GM03348 (cell line): ENCODE measurements at regions not wholly inside any gene's neighbourhood (a gene's known extent, or its start where the extent isn't known, plus 50 kb on each side); places are given as distances from the start of the nearest gene placed in this dataset.

Experiments
- DNase-seq: peaks from one replicate; pipeline ENCODE4 v3.0.0; 2012; ENCODE audit warnings: low spot score

DNA sequence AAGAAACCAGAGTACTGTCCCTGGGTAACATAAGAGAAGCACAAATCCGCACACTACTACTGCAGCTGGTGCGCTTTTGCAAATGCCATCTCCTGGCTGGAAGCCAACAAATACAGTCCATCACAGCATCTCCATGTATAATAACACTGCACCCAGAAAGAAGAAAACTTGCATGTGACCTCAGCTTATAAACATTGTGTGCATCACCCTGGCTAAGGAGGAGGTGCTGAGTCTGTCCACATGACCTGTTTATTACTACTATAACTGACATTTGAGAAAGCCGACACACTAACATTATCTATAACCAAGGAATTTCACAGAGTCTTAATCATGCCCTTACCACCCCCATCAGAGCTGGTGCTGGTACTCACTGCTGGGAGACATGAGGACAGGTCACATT lies 516.8 kb downstream of the CFAP47 start:
- DNase-seq, result no peak

DNA sequence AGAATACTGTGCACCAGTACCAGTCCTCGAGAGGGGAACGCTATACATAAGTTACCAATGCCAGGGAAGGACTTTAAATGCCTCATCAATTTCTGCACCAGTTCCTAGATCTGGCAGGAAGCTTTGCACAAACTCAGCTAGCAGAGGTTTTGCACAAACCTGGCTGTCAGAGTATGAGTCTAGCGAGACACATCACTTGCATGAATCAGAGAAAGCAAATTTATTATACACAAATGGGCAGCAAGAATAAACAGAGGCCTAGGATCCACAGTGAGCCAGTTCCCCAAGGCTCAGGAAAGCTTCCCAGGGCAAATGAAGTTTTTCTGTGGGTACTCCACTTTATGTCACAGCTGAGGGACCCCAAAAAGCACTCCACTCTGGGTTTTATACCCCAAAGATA lies 523.5 kb downstream of the CFAP47 start:
- no peak for DNase-seq

DNA sequence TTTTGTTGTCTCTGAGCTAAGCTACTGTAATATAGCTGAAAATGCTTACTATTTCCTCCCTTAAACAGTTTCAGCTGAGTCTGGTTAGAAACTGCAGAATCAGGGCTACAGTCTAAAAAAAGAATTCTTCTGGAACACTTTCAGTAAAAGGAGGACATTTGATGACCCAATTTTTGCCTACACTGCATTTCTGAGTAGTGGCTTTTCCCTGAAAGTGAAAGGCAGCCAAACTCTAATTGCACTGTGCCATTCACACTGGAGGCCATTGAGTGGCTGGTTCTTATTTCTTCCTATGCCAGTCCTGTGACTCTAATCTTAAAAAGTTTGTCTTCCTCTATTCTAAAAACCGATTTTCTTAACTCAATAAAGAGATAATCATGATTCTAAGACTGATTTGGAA lies 526.0 kb downstream of the CFAP47 start:
- DNase-seq, result no peak

DNA sequence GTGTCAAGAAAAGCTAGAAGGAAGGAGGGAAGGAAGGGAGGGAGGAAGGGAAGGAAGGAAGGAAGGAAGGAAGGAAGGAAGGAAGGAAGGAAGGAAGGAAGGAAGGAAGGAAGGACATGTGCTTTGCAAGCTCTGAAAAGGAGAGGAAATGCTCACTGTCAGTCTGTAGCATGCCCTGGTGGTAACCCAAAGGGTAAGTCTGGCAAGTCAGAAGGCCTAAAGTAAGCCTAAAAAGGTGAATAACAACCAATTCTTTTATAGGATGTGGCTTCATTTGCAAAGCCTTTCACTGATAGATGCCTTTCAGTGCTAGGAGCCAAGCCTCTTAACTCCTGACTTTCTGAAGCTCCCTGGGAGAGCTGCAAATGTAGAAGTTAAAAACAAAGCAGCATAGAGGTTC lies 542.6 kb downstream of the CFAP47 start:
- DNase-seq, result no peak

DNA sequence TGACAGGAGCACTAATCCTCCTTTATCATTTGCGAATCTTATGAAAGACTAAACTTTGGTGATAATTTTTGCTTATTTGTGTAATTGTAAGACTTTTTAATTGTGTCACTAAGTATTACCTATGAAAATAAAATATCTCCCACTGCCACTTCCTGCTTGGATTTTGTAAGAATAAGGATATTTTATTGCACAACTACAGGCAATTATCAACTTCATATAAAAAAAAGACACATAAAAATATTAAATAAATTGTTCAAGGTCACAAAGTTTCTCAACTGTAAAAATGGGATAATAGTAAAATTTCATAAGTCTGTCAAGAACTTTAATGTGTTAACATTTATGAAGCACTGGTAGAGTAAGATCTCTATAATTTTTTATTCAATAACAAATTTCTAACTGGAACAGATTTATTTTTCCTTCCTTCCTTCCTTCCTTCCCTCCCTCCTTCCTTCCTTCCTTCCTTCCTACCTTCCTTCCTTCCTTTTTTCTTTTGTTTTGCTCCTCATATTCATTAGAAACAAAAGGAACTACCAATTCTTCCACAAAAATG lies 527.6 kb upstream of the FAM47C start:
- no peak for DNase-seq

DNA sequence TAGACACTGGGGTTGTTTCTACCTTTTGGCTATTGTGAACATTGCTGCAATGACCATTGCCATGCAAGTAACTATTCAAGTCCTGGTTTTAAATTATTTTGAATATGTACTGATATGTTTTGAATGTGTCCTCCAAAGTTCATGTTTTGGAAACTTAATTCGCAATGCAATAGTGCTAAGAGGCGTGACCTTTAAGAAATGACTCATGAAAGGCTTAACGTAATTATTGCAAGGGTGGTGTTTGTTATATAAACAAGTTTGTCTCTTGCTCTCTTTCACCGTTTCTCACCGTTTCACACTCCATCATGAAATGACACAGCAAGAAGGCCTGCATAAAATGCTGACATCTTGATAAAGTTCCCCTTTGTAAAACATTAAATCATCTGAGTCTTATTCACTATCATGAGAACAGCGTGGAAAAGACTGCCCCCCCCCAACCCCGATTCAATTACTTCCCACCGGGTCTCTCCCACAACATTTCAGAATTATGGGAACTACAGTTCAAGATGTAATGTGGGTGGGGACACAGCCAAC lies 506.9 kb upstream of the FAM47C start:
- DNase-seq, result no peak

DNA sequence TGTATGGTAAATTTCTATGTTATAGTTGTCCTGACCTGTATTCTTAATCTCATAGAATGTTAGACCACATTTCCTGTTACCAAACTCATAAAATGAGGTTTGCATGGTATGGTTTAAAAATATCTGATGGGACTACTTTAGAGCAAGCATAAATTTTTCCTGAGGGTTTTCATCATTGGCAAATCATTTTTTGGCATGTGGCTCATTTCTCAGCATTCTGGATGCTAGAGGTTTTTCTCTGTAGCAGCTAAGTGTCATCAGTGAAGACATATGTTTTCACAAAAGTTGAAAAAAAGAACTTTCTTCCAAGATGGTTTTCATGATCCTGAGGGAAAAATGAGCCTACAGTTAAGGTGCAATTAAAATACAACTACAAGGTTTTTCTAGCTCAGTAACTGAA lies 503.5 kb upstream of the FAM47C start:
- DNase-seq, result no peak

DNA sequence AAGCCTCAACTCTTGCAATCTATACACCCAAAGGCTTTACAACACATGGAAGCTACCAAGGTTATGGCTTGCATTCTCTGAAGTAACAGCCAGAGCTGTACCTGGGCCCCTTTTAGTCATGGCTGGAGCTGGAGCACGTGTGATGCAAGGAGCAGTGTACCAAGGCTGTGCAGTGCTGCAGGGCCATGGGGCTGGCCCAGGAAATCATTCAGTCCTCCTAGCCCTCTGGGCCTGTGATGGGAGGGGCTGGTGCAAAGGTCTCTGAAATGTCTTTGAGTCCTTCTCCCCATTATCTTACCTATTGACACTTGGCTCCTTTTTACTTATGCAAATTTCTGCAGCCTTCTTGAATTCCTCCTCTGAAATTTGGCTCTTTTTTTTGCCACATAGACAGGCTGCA lies 500.1 kb upstream of the FAM47C start:
- DNase-seq, result no peak

DNA sequence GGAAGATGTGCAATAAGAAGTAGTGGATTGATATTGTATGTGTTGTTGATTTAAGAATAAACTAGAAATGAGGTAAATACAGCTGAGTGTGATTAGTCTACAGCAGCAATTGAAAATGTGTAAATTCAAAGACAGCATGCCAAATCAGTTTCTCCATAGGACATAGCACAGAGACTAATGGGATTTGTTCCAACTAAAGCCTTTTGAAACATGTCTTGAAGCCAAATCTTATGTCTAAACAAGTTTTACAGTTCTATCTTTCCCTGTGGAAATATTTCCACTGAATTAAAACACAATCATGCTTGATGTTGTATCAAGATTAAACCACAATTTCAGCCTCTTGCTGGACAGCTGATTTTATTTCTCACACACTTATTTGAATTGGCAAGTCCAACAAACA lies 497.4 kb upstream of the FAM47C start:
- DNase-seq, result no peak

DNA sequence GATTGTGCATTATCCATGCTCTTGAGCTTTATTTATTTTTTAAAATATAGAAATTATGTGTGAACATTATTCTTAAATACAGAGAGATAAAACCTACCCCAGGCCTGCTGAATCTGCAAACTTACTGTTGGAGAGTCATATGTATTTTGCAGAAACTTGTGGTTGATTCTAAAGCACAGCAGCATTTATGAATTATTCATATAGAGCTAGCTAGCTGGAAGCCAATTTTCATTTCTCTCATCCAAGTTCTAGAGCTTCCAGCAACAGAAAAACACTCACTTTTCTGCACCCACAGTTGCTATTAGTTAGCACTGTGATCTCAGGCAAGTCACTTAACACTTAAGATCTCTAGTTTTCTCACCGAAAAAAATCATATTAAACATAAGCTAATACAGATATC lies 479.5 kb upstream of the FAM47C start:
- DNase-seq, result no peak

DNA sequence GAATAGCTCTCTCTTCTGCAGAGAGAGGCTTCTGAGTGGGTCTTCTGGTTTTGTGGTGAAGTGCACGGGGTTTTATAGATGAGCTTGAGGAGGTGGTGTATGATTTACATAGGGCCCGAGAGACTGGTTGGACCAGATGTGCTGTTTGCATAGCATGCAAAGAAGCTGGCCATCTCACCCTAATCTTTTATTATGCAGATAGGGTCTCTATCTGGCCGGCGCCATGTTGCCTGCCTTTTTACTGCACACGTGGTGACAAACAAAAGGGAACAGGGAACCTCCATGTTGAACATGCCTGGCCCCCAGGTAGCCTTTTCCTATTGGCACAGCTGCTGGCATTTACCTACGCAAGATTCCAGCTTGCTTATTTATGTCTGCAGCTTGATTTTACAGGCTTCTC lies 473.3 kb upstream of the FAM47C start:
- DNase-seq, result no peak

DNA sequence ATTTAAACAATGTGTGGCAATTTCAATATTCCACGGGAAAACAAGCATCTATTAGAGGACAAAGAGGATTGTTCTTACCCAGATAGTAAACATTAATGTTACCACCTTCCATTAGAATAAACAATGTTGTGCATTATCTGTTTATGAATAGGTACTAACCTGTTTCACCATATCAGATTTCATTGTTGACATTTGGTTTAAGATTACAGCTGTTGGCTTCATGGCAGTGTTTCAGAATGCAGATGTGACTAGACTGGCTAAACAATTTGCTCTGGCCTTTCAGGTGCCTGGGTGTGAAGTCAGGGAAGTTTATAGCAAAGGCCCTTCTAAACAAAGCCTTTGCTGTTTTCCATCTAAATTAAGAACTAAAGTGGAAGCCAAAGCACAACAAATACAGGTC lies 464.7 kb upstream of the FAM47C start:
- DNase-seq, result no peak

DNA sequence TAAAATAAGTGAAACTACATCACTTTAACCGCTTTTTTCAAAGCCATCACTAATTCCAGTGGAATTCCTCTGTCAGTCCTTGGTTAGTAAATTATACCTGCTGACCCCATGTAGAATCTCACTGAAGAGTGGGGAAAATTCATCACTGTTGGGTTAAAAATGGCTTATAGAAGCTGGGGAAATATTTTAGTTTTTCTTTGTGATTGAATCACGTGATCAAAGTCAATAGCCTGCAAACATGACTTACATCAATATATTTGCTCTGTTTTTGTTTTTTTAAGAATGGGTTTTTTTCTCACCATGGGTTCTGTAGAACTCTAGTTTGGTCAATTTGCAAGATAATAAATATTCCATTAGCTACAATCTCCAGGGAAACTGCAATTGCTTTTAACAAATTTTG lies 445.2 kb upstream of the FAM47C start:
- no peak for DNase-seq

DNA sequence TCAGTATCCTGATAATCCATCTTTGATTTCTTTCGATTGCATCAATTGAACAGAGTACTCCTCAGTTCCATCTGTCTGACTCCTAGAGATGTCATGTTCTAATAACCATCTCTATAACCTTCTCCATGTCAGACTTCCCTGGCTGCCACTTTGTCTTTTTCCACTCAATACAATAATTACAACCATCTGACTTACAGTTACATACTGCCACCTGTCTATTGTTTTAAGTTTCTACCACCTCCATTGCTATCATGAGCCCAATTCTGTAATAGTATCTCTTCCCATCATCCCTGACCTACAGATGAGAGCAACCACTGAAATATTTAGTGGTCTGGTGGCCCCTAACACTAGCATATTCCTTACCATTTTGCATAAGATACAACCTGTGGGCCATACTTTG lies 439.2 kb upstream of the FAM47C start:
- DNase-seq, result no peak

DNA sequence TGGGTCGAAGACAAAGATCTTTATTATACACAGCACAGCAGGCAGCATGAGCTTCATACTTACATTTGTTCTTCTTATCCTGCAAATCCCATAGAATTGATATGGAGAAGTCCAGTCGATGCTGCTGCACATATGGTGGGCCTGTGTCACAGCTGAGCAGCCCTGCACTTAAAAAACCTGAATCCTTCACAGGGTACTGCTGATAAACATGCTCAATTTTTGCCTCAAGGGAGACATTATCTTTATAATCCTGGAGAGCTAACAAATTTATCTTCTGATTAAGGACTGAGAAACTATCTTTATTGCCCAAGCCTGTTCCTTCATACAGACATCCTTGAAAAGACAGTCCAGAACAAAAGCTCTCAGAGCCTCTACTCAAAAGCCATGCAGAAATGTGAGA lies 434.4 kb upstream of the FAM47C start:
- DNase-seq, result no peak

DNA sequence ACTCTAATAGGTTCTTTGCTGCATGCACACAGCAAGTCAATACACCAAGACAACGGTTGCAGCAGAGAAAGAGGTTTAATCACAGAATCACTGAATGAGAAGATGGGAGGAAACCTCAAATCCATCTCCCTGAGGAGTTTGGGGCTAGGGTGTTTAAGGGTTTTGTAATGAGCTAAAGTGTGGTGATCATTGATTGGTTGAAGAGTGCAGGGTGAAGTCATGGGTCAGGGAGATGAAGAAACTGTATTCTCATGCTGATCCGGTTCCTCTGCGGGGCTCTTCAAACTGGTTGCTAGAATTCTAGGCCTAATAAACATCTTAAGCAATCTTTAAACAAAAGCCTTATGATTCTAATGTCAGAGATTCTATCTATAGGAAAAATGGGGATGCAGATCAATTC lies 432.5 kb upstream of the FAM47C start:
- no peak for DNase-seq

DNA sequence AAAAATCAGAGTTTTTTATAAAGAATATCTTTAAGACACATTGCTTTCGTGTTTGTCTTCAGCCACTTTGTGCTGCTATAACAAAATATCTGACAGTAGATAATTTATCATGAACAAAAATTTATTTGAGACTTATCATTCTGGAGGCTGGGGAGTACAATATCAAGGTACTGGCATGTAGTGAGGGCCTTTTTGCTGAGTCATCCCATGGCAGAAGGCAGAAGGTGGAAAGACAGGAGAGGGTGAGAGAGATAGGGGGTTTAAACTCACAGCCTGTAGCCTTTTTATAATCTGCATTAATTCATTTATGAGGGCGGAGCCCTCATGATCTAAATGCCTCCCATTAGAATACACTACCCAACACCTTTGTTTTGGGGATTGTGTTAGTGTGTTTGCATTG lies 431.2 kb upstream of the FAM47C start:
- no peak for DNase-seq

DNA sequence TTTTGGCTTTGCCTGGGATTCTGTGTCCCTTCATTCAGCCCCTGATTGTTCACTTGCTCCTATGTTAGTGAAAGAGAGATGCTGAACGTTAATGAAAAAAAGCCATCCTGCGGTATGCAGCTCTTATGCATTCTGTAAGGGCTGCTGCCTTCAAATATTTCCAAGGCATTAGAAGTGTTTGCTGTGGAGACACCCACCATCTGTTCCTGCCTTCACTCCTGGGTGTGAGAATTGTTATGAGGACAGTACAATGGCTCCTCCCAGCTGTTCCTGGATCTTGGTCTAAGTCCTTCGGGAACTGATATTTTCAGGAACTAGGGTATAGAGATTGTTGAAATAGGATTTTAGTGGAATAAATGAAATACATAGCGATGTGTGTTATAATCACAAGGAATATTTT lies 427.1 kb upstream of the FAM47C start:
- DNase-seq, result no peak

DNA sequence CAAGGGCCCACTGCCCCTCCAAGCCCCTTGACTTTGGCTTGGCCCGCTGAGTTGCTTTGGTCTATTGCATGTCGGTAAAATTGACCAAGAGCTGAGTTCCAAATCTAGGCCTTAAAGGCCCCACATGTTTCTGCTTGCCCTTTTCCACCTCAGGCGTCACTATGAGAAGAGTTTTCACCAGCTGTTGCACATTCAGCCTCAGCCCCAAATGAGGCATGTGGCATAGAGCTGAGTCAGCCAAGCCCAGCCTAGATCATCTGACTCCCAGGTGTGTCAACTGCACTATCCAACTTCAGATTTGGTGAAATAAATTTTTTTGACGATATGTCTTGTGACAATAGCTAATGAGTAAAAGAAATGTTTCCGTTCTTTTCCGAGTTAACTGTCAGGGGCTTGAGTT lies 424.5 kb upstream of the FAM47C start:
- no peak for DNase-seq

DNA sequence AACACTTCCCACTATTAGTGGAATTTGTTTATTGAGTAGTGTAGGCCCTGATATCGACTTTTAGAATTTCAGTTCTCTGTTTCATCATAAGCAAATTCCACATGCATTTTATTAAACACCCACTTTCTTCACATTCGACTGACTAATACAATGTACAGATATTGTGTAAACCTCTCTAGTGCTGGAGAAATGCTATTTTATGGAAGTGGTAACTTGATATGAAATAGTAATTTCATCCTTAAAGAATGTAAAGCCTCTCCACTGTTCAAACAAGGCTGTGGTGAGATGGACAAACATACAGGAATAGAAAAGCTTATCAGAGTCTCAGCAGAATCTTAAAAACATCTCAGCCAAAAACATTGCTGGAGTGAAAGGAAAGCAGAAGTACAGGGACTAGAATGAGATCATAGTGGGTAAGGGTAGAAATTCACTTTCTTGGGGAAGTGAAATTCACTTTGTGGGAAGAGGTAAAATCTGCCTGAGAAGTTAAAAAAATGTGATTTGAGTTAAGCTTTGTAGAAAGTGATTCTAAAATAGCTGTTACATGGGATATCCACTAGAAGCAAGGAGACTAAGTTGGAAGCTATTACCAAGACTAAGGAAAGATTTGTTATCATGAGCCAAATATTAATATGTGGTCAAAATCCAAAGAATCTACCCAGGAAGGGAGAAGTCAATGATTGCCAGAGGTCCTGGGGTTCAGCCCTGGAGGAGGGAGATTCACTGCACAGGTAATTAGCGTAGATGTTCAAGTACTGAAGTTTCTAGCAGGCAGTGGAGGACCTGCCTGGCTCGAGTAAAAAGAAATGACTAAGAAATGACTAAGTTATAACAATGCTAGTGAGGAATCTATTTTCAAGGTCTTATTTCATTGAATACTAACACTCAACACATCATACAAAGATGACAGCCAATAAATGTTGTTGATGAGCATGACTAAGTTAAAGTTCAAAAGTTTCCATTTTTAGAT lies 398.3 kb upstream of the FAM47C start:
- DNase-seq, result no peak

DNA sequence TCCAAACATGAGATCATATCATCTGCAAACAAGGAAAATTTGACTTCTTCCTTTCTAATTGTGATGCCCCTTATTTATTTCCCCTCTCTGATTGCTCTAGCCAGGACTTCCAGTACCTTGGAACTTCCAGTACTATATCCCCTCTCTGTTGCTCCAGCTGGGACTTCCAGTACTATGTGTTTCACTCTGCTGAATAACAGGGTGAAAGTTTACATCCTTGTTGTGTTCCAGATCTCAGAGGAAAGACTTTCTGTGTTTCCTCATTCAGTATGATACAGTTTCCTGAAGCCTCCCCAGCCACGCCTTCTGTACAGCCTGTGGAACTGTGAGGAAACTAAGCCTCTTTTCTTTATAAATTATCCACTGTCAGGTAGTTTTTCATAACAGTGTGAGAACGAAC lies 381.3 kb upstream of the FAM47C start:
- no peak for DNase-seq

DNA sequence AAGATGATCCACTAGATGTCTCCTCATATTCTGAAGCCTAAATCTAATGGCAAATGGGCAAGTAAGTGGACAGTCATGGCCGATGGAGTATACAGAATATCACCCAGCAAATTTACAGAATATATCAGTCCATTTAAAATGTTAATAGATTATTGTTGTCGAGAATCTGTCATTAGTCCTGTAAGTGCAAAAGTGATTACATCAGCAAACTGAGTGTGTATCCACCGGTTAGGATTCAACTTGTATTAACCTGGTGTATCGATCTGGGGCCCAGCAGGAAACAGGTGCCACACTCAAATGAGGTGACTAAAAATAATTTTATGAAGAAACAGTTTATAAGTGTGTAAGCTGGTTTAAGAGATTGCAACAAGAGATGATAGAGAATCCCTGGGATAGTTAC lies 367.9 kb upstream of the FAM47C start:
- no peak for DNase-seq

DNA sequence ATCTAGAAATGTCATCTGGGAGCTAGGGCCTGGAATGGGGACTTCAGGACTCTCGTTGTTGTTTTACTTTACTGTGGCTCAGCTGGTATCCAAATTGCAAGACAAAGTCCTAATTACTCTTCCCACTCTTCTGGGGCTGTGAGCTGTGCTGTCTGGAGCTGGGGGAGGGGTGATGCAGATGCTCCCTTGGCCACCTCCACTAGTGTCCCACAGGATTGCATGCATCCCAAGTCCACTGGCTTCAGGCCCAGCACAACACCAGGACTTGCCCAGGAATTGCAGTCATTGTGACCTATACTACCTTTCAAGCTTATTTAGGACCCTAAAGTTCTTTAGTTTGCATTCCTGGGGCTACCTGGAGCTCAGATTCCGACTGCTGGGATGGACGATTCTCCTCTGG lies 366.1 kb upstream of the FAM47C start:
- no peak for DNase-seq

DNA sequence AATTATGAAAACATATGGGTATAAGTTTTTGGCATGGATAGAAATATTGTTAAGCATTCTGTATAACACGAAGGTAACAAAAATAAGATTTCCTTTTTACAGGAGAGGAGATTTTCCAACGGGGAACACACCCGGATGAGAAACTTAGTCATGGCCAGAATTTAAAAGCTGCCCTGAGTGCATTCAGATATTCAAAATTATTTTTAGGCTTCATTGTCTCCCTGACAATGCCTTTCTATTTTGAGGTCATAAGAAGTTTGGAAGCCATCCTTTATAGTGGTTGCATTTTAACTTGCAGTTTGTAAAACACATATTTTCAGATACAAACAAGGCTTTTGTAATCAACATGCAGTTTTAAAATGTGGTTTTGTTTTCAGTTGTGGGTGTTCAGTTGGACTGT lies 357.5 kb upstream of the FAM47C start:
- DNase-seq, result no peak
